HepG2 (cell line): ENCODE measurements at regions not wholly inside any gene's neighbourhood (a gene's known extent, or its start where the extent isn't known, plus 50 kb on each side); places are given as distances from the start of the nearest gene placed in this dataset.

Experiments
- ATAC-seq: fragments of 200-7000 bp; cut with Tn5 transposase; 3 replicates; pipeline ENCODE4 v1.9.1; 2020; ENCODE audit warnings: mild to moderate bottlenecking, moderate library complexity
- BruUV-seq: library from RNA; stranded (reverse); fragments of 400-500 nt; replicated peaks from 2 replicates; lab custom pipeline; 2021; lab: Mats Ljungman, UMichigan
- CTCF ChIA-PET: fragments of 300-600 bp; formaldehyde crosslinking; extraction: SDS; loops from one replicate; lab custom pipeline; 2021; ENCODE audit warnings: low total read pairs, inconsistent platforms, low intra/inter-chr PET ratio; lab: Yijun Ruan, JAX
- POLR2A ChIA-PET: fragments of 350-600 bp; sonication (Branson Sonifier 250); formaldehyde crosslinking; loops from one replicate; lab custom pipeline; 2020; ENCODE audit warnings: antibody characterized with exemption, inconsistent platforms; lab: Yijun Ruan, JAX
- DNase-seq: peaks from one replicate; pipeline ENCODE4 v3.0.0-alpha.2; 2015; ENCODE audit warnings: low spot score
- FAIRE-seq: peaks from 3 replicates; lab custom pipeline; 2011; peaks lifted over from hg19 to GRCh38; lab: Jason Lieb, UNC
- H2AFZ ChIP-seq: one replicate; pipeline ENCODE4 v1.6.1; 2011; ENCODE audit warnings: low read length, inconsistent platforms
- H3K27ac ChIP-seq: fragments of 300-600 bp; 3 replicates; pipeline ENCODE4 v1.8.0; 2011; ENCODE audit warnings: mixed run types, mild to moderate bottlenecking, mixed read lengths, low read length, inconsistent platforms; ENCODE audit not compliant: insufficient read depth; ENCODE audit errors: extremely low read length
- H3K27me3 ChIP-seq, 2 experiments: fragments of 200-600 bp in 1 of 2; 2 replicates in 1 of 2; 3 replicates in 1 of 2; pipeline versions ENCODE4 v1.6.0 to v1.8.0; 2011; ENCODE audit warnings: low read length in 2 of 2, mild to moderate bottlenecking in 2 of 2, moderate library complexity in 2 of 2, inconsistent platforms in 1 of 2; ENCODE audit not compliant: insufficient read depth in 2 of 2, control insufficient read depth in 1 of 2
- H3K36me3 ChIP-seq, 2 experiments: fragments of 200-600 bp in 1 of 2; replicated peaks in 1 of 2; 2 replicates in 1 of 2; 3 replicates in 1 of 2; pipeline versions ENCODE4 v1.5.1 to v1.8.0; 2011; ENCODE audit warnings: low read length in 2 of 2, inconsistent platforms in 1 of 2; ENCODE audit not compliant: insufficient read depth in 2 of 2, control insufficient read depth in 1 of 2
- H3K4me1 ChIP-seq: 2 replicates; pipeline ENCODE4 v1.5.1; 2012; ENCODE audit warnings: low read length, inconsistent platforms; ENCODE audit not compliant: insufficient read depth
- H3K4me2 ChIP-seq: 2 replicates; pipeline ENCODE4 v1.6.0; 2011; ENCODE audit warnings: low read depth, low read length, inconsistent platforms
- H3K4me3 ChIP-seq, 3 experiments: fragments of 200-600 bp in 1 of 3; sonication (generic), shearing (Covaris generic) in 1 of 3; replicated peaks in 1 of 3; 2 replicates each; pipeline ENCODE4 v1.5.1; 2011 to 2016; ENCODE audit warnings: low read length in 3 of 3, inconsistent platforms in 2 of 3, low read depth in 2 of 3, mild to moderate bottlenecking in 2 of 3, control low read depth in 1 of 3, mixed read lengths in 1 of 3; ENCODE audit not compliant: insufficient read depth in 1 of 3
- H3K79me2 ChIP-seq: one replicate; pipeline ENCODE4 v1.6.1; 2011; ENCODE audit warnings: low read length, inconsistent platforms; ENCODE audit not compliant: insufficient read depth
- H3K9ac ChIP-seq: 2 replicates; pipeline ENCODE4 v1.6.0; 2011; ENCODE audit warnings: mild to moderate bottlenecking, low read depth, low read length, inconsistent platforms; ENCODE audit not compliant: insufficient read depth
- H3K9me3 ChIP-seq: 2 replicates; pipeline ENCODE4 v1.5.1; 2012; ENCODE audit warnings: mild to moderate bottlenecking, low read length
- H4K20me1 ChIP-seq: 2 replicates; pipeline ENCODE4 v1.6.0; 2011; ENCODE audit warnings: inconsistent platforms, mild to moderate bottlenecking, low read length, moderate library complexity; ENCODE audit not compliant: insufficient read depth
- FOXA3 ChIP-seq: IDR thresholded peaks from 2 replicates; pipeline ENCODE4 v1.6.1; 2016; ENCODE audit warnings: missing genetic modification reagents, missing compliant biosample characterization
- FOXK2 ChIP-seq: fragments of 450-650 bp; IDR thresholded peaks from 2 replicates; pipeline ENCODE4 v1.6.1; 2016
- NFIB ChIP-seq: sonication (generic); formaldehyde crosslinking; IDR thresholded peaks from 2 replicates; pipeline ENCODE4 v1.9.0; 2021; ENCODE audit warnings: missing genetic modification reagents, mild to moderate bottlenecking, borderline replicate concordance
- PITX1 ChIP-seq: sonication (generic); formaldehyde crosslinking; IDR thresholded peaks from 2 replicates; pipeline ENCODE4 v1.5.1; 2020; ENCODE audit warnings: mild to moderate bottlenecking, missing genetic modification reagents
- ZNF138 ChIP-seq: sonication (generic); formaldehyde crosslinking; IDR thresholded peaks from 2 replicates; pipeline ENCODE4 v1.5.0; 2020; ENCODE audit warnings: mild to moderate bottlenecking, low read depth, missing genetic modification reagents
- ZNF207 ChIP-seq: fragments of 450-650 bp; IDR thresholded peaks from 2 replicates; pipeline ENCODE4 v1.6.1; 2016; ENCODE audit warnings: antibody characterized with exemption, borderline replicate concordance
- ZNF431 ChIP-seq: sonication (generic); formaldehyde crosslinking; IDR thresholded peaks from 2 replicates; pipeline ENCODE4 v1.9.0; 2022; ENCODE audit warnings: missing genetic modification reagents, low read depth, mild to moderate bottlenecking, borderline replicate concordance
- ZNF557 ChIP-seq: sonication (generic); formaldehyde crosslinking; IDR thresholded peaks from 2 replicates; pipeline ENCODE4 v1.4.0; 2020; ENCODE audit warnings: missing genetic modification reagents
- WGBS: methylation state at CpG from one replicate; pipeline ENCODE4 v1.1.6; 2017; ENCODE audit warnings: low lambda C conversion rate; 5-methylcytosine and 5-hydroxymethylcytosine counted together
- in situ Hi-C: cut with HindIII; loops from 2 replicates; pipeline ENCODE4 v1.10.0; 2017; ENCODE audit warnings: low pct_unique_long_range_greater_than_20kb; ENCODE audit not compliant: extremely low pct_ligation_motif_present
- intact Hi-C: fragments of 100-400 bp; cut with micrococcal nuclease; formaldehyde crosslinking; loops from one replicate; pipeline ENCODE4 v1.10.0; 2022; ENCODE audit not compliant: unreplicated experiment
- TF ChIP-seq, protein P1 (sequence below): sonication (generic); formaldehyde crosslinking; IDR thresholded peaks from 2 replicates; pipeline ENCODE4 v1.5.0; 2020; ENCODE audit warnings: missing genetic modification reagents
- TF ChIP-seq, protein P2 (sequence below): sonication (generic); formaldehyde crosslinking; IDR thresholded peaks from 2 replicates; pipeline ENCODE4 v1.5.1; 2020; ENCODE audit warnings: missing genetic modification reagents, mild to moderate bottlenecking, borderline replicate concordance

GRCh38 chr12:115740586-115741155 is 536.8 kb downstream of the MED13L start (continued):
- TF ChIP-seq, protein P1, sequence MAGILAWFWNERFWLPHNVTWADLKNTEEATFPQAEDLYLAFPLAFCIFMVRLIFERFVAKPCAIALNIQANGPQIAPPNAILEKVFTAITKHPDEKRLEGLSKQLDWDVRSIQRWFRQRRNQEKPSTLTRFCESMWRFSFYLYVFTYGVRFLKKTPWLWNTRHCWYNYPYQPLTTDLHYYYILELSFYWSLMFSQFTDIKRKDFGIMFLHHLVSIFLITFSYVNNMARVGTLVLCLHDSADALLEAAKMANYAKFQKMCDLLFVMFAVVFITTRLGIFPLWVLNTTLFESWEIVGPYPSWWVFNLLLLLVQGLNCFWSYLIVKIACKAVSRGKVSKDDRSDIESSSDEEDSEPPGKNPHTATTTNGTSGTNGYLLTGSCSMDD (CRISPR knock-in tag), result no peak
- TF ChIP-seq ZNF557 (CRISPR knock-in tag) (no peak), PITX1 (CRISPR knock-in tag) (no peak), ZNF138 (CRISPR knock-in tag) (no peak), ZNF207 (no peak)
- TF ChIP-seq, protein P2, sequence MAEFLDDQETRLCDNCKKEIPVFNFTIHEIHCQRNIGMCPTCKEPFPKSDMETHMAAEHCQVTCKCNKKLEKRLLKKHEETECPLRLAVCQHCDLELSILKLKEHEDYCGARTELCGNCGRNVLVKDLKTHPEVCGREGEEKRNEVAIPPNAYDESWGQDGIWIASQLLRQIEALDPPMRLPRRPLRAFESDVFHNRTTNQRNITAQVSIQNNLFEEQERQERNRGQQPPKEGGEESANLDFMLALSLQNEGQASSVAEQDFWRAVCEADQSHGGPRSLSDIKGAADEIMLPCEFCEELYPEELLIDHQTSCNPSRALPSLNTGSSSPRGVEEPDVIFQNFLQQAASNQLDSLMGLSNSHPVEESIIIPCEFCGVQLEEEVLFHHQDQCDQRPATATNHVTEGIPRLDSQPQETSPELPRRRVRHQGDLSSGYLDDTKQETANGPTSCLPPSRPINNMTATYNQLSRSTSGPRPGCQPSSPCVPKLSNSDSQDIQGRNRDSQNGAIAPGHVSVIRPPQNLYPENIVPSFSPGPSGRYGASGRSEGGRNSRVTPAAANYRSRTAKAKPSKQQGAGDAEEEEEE (CRISPR knock-in tag), result no peak
- TF ChIP-seq, all 625 proteins: peak for 0

GRCh38 chr12:115737895-115738294 is 539.6 kb downstream of the MED13L start:
- TF ChIP-seq FOXK2, result 0 out of 2 replicates have a peak, but pooled peaks have one; percentile 8
- TF ChIP-seq ZNF431 (CRISPR knock-in tag), result no peak
- TF ChIP-seq FOXA3 (CRISPR knock-in tag), result no peak
- no peak for TF ChIP-seq NFIB
- TF ChIP-seq, all 625 proteins: peak for 1
- Histone ChIP-seq H3K79me2 (no peaks in the 10 kb centered on the region), H4K20me1 (no peaks in the 10 kb centered on the region), H3K27ac (no peak overlapping the region), H3K4me2 (no peak overlapping the region), H3K27me3 (no peaks in the 10 kb centered on the region; a peak in 1 of 5 replicates), H3K4me3 (no peak overlapping the region), H3K4me1 (no peaks in the 10 kb centered on the region), H3K9ac (no peak overlapping the region), H3K36me3 (no peaks in the 10 kb centered on the region), H2AFZ (no peak overlapping the region), H3K9me3 (no peaks in the 10 kb centered on the region)
- ChIA-PET CTCF (no interaction called here), POLR2A (no interaction called here)
- DNase-seq (no peak), FAIRE-seq (no peak), ATAC-seq (no peak)
- intact Hi-C loops (no loop called here), in situ Hi-C loops (no loop called here)
- BruUV-seq, result no TSS peak
- WGBS, result 39% methylated on average over 2 of the region's 2 CpGs
